AG09309 (cell line): ENCODE measurements at regions not wholly inside any gene's neighbourhood (a gene's known extent, or its start where the extent isn't known, plus 50 kb on each side); places are given as distances from the start of the nearest gene placed in this dataset.
"Not testable (repeated sequence)": the region's sequence is repeated elsewhere in the genome, so short reads cannot be mapped to it uniquely, and the experiment has no call there.

Source experiments
- DNase-seq: peaks from one replicate; pipeline ENCODE4 v3.0.0-alpha.2; 2010; ENCODE audit warnings: low read depth
- H3K4me3 ChIP-seq: 2 replicates; pipeline ENCODE4 v1.5.1; 2011; ENCODE audit warnings: mild to moderate bottlenecking, low read depth, low read length, moderate library complexity; ENCODE audit not compliant: control insufficient read depth
- CTCF ChIP-seq: IDR thresholded peaks from 2 replicates; pipeline ENCODE4 v1.5.1; 2011; ENCODE audit warnings: mild to moderate bottlenecking, low read depth, low read length, inconsistent platforms; ENCODE audit not compliant: insufficient read depth, control insufficient read depth; ENCODE audit errors: missing control alignments

- DNase-seq = no peak
- no peak overlapping the region for H3K4me3 ChIP-seq
- no peak for TF ChIP-seq CTCF
Observed at GRCh38 chrX:66988331-66988730, 349.5 kb upstream of the EDA2R start.

GRCh38 chrX:66961665-66962064 is 322.8 kb upstream of the EDA2R start:
- H3K4me3 ChIP-seq = no peak overlapping the region
- no peak for TF ChIP-seq CTCF
- no peak for DNase-seq

GRCh38 chrX:66931713-66932112 is 292.8 kb upstream of the EDA2R start:
- TF ChIP-seq CTCF = no peak
- no peak overlapping the region for H3K4me3 ChIP-seq
- no peak for DNase-seq

- H3K4me3 ChIP-seq, DNase-seq: not testable (repeated sequence)
Observed at GRCh38 chrX:66930516-66930915, 291.6 kb upstream of the EDA2R start.

GRCh38 chrX:66920296-66920695 is 281.4 kb upstream of the EDA2R start:
- TF ChIP-seq CTCF = no peak
- no peak for DNase-seq
- no peak overlapping the region for H3K4me3 ChIP-seq

- no peak for DNase-seq
- H3K4me3 ChIP-seq = no peak overlapping the region
- TF ChIP-seq CTCF = no peak
Observed at GRCh38 chrX:66919280-66919832, 280.5 kb upstream of the EDA2R start.

- no peak for DNase-seq
- TF ChIP-seq CTCF = no peak
Observed at GRCh38 chrX:66918511-66918910, 279.6 kb upstream of the EDA2R start.

More at GRCh38 chrX:66918511-66918910, 279.6 kb upstream of the EDA2R start:
- no peak overlapping the region for H3K4me3 ChIP-seq
